Progenitor cell of endocrine pancreas (in vitro differentiated cells): ENCODE measurements at regions not wholly inside any gene's neighbourhood (a gene's known extent, or its start where the extent isn't known, plus 50 kb on each side); places are given as distances from the start of the nearest gene placed in this dataset.
"Not testable (repeated sequence)": the region's sequence is repeated elsewhere in the genome, so short reads cannot be mapped to it uniquely, and the experiment has no call there.

ENCODE experiments used
- DNase-seq: peaks from one replicate; pipeline ENCODE4 v3.0.0; 2021; ENCODE audit warnings: low spot score; ENCODE audit not compliant: unreplicated experiment
- H3K27ac Mint-ChIP-seq: 2 replicates; pipeline ENCODE4 v1.8.0; 2021; ENCODE audit warnings: mild to moderate bottlenecking, moderate library complexity, mixed read lengths
- H3K27me3 Mint-ChIP-seq: 2 replicates; pipeline ENCODE4 v1.8.0; 2021; ENCODE audit warnings: mixed read lengths
- H3K36me3 Mint-ChIP-seq: 2 replicates; pipeline ENCODE4 v1.8.0; 2022; ENCODE audit warnings: mixed read lengths; ENCODE audit not compliant: insufficient read depth
- H3K4me1 Mint-ChIP-seq: 2 replicates; pipeline ENCODE4 v1.8.0; 2021; ENCODE audit warnings: low read depth, mixed read lengths
- H3K4me3 Mint-ChIP-seq: 2 replicates; pipeline ENCODE4 v1.8.0; 2021; ENCODE audit warnings: low read depth, mild to moderate bottlenecking, moderate library complexity, mixed read lengths
- H3K9me3 Mint-ChIP-seq: 2 replicates; pipeline ENCODE4 v1.8.0; 2021; ENCODE audit warnings: low read depth, mixed read lengths
- CTCF ChIP-seq: fragments of 200-600 bp; sonication (generic); IDR thresholded peaks from one replicate; pipeline ENCODE4 v1.5.0; 2021; ENCODE audit warnings: antibody characterized with exemption, mild to moderate bottlenecking; ENCODE audit not compliant: unreplicated experiment

- H3K27me3 Mint-ChIP-seq: no peaks in the 10 kb centered on the region
- no peaks in the 10 kb centered on the region for H3K4me1 Mint-ChIP-seq
- TF ChIP-seq CTCF: no peak
- no peaks in the 10 kb centered on the region for H3K36me3 Mint-ChIP-seq
- no peak overlapping the region for H3K4me3 Mint-ChIP-seq
- DNase-seq: no peak
- no peaks in the 10 kb centered on the region for H3K9me3 Mint-ChIP-seq
- no peak overlapping the region for H3K27ac Mint-ChIP-seq
Measured at GRCh38 chr16:63415014-63415413, 1378.8 kb upstream of the CDH8 start.

- Mint-ChIP-seq H3K4me1 (no peaks in the 10 kb centered on the region), H3K4me3 (no peak overlapping the region), H3K27me3 (no peaks in the 10 kb centered on the region), H3K36me3 (no peaks in the 10 kb centered on the region), H3K27ac (no peak overlapping the region), H3K9me3 (no peaks in the 10 kb centered on the region)
- no peak for TF ChIP-seq CTCF
- no peak for DNase-seq
Measured at GRCh38 chr16:63410594-63410993, 1374.4 kb upstream of the CDH8 start.

- no peaks in the 10 kb centered on the region for H3K27me3 Mint-ChIP-seq
Measured at GRCh38 chr16:63403792-63404191, 1367.6 kb upstream of the CDH8 start.

GRCh38 chr16:63388277-63388676 lies 1352.0 kb upstream of the CDH8 start:
- not testable (repeated sequence) for H3K36me3 Mint-ChIP-seq, H3K9me3 Mint-ChIP-seq, H3K27me3 Mint-ChIP-seq, H3K4me1 Mint-ChIP-seq, H3K4me3 Mint-ChIP-seq, DNase-seq, H3K27ac Mint-ChIP-seq

More at GRCh38 chr16:63403792-63404191, 1367.6 kb upstream of the CDH8 start:
- no peak for DNase-seq
- H3K27ac Mint-ChIP-seq: no peak overlapping the region
- no peaks in the 10 kb centered on the region for H3K4me1 Mint-ChIP-seq
- no peak for TF ChIP-seq CTCF
- H3K9me3 Mint-ChIP-seq: no peaks in the 10 kb centered on the region
- no peak overlapping the region for H3K4me3 Mint-ChIP-seq
- no peaks in the 10 kb centered on the region for H3K36me3 Mint-ChIP-seq

- Mint-ChIP-seq H3K36me3 (no peaks in the 10 kb centered on the region), H3K27ac (no peak overlapping the region), H3K27me3 (no peaks in the 10 kb centered on the region), H3K9me3 (no peaks in the 10 kb centered on the region), H3K4me3 (no peak overlapping the region), H3K4me1 (no peaks in the 10 kb centered on the region)
- no peak for TF ChIP-seq CTCF
- no peak for DNase-seq
Measured at GRCh38 chr16:63385714-63386432, 1349.6 kb upstream of the CDH8 start.

GRCh38 chr16:63373744-63374143 lies 1337.5 kb upstream of the CDH8 start:
- no peak for TF ChIP-seq CTCF
- H3K4me3 Mint-ChIP-seq: no peak overlapping the region
- H3K27ac Mint-ChIP-seq: no peak overlapping the region
- no peaks in the 10 kb centered on the region for H3K27me3 Mint-ChIP-seq
- H3K36me3 Mint-ChIP-seq: no peaks in the 10 kb centered on the region
- H3K4me1 Mint-ChIP-seq: no peaks in the 10 kb centered on the region
- no peak for DNase-seq
- H3K9me3 Mint-ChIP-seq: peaks cover 7% of the 10 kb centered on the region
